ENCODE measurements at regions not wholly inside any gene's neighbourhood (a gene's known extent, or its start where the extent isn't known, plus 50 kb on each side); places are given as distances from the start of the nearest gene placed in this dataset.
A peak's percentile ranks its signal among the peaks of the same experiment; 100 is the strongest.

- DNase-seq (no peak), ATAC-seq (ENCODE audit: low read depth in 2 of 2) (no peak)
- Mint-ChIP-seq H3K27ac (peak overlapping the region in 1 of 6 donors; percentile 87), H3K9me3 (peaks cover 0 to 5% (median 0%) of the 10 kb centered on the region in 7 donors), H3K4me3 (no peak overlapping the region), H3K27me3 (no peaks in the 10 kb centered on the region), H3K36me3 (no peaks in the 10 kb centered on the region), H3K4me1 (peaks cover 10 to 18% (median 17%) of the 10 kb centered on the region in 3 donors)
Observed at GRCh38 chr1:185594786-185595410, 139.3 kb upstream of the HMCN1 start.

DNA sequence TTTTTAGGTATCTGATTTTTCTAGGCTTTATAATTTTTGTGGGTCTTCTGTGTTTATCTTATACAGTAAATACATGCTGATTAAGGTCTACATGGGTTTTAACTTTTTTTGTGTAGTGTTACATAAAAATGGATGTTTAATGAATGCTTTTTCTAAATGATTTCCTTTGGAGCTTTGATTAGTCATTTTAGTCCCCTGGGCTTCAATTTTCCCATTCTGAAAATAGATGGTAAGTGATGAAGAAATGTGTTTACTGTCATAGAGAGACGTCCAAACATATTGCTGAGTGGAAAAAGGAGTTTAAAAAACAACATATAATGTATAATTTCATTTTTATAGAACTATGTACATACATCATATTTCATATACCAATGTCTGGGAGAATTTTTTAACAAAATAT, 140.9 kb upstream of the HMCN1 start:
- Mint-ChIP-seq H3K4me3 (no peak overlapping the region), H3K36me3 (no peaks in the 10 kb centered on the region), H3K27ac (no peak overlapping the region), H3K4me1 (peaks cover 4 to 11% (median 11%) of the 10 kb centered on the region in 3 donors), H3K27me3 (no peaks in the 10 kb centered on the region), H3K9me3 (peaks cover 0 to 5% (median 0%) of the 10 kb centered on the region in 7 donors)
- DNase-seq (no peak), ATAC-seq (ENCODE audit: low read depth in 2 of 2) (no peak)

- no peak overlapping the region for H3K27ac Mint-ChIP-seq
Observed at GRCh38 chr1:185585770-185586169, 148.4 kb upstream of the HMCN1 start.

GRCh38 chr1:185581961-185582725, 152.0 kb upstream of the HMCN1 start:
- ATAC-seq (ENCODE audit: low read depth in 2 of 2), result no peak
- Mint-ChIP-seq H3K36me3 (peaks cover 17 to 46% of the 10 kb centered on the region in 2 donors), H3K9me3 (peaks cover 9 to 78% (median 56%) of the 10 kb centered on the region in 7 donors), H3K4me3 (no peak overlapping the region), H3K27me3 (peaks cover 13 to 43% (median 38%) of the 10 kb centered on the region in 3 donors), H3K27ac (no peak overlapping the region), H3K4me1 (no peaks in the 10 kb centered on the region)
- DNase-seq, result no peak

More at GRCh38 chr1:185585770-185586169, 148.4 kb upstream of the HMCN1 start:
- Mint-ChIP-seq H3K27me3 (peaks cover 13 to 39% (median 38%) of the 10 kb centered on the region in 3 donors), H3K36me3 (peaks cover 17 to 32% of the 10 kb centered on the region in 2 donors), H3K4me1 (no peaks in the 10 kb centered on the region), H3K4me3 (no peak overlapping the region), H3K9me3 (peaks cover 1 to 42% (median 26%) of the 10 kb centered on the region in 7 donors)
- DNase-seq, result no peak
- ATAC-seq (ENCODE audit: low read depth in 2 of 2), result no peak

DNA sequence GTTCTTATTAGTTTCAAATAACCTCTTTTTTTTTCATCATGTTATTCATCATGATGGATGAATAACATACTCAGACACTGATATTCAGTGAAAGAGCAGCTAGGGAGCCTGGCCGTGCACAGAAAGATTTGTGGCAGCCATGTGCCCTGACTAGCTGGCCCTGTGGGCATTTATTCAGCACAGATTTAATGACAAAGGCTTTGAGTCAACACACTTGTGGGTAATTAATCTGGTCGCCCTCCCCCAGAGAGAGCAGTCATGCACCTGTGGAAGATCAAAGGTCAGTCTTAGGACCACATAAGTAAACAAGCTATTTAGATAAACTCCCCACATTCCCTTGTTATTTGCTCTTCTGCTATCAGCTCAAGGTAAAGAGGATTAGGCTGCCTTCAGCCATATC, 153.2 kb upstream of the HMCN1 start:
- no peak overlapping the region for H3K4me3 Mint-ChIP-seq
- peaks cover 9 to 80% (median 56%) of the 10 kb centered on the region in 7 donors for H3K9me3 Mint-ChIP-seq
- no peaks in the 10 kb centered on the region for H3K4me1 Mint-ChIP-seq
- no peak for DNase-seq
- no peak overlapping the region for H3K27ac Mint-ChIP-seq
- peaks cover 13 to 39% (median 33%) of the 10 kb centered on the region in 3 donors for H3K27me3 Mint-ChIP-seq
- no peak for ATAC-seq (ENCODE audit: low read depth in 2 of 2)
- peaks cover 17 to 41% of the 10 kb centered on the region in 2 donors for H3K36me3 Mint-ChIP-seq

DNA sequence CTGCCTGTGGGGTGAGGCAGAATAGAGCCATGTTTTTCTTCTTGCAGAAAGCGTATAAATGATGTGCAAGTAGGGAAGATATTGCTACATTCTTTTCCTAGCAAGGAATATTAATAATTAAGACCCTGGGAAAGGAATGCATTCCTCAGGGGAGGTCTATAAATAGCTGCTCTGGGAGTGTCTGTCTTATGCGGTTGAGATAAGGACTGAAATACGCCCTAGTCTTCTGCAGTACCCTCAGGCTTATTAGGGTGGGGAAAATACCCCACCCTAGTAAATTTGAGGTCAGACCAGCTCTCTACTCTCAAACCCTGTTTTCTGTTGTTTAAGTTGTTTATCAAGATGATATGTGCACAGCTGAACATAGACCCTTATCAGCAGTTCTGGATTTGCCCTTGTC, 155.9 kb upstream of the HMCN1 start:
- H3K4me1 Mint-ChIP-seq, result peaks cover 11 to 14% (median 12%) of the 10 kb centered on the region in 3 donors
- no peak for DNase-seq
- H3K9me3 Mint-ChIP-seq, result peaks cover 9 to 62% (median 47%) of the 10 kb centered on the region in 7 donors
- no peak for ATAC-seq (ENCODE audit: low read depth in 2 of 2)
- peak overlapping the region in 1 of 6 donors; percentile 72 for H3K27ac Mint-ChIP-seq
- peaks cover 8 to 36% of the 10 kb centered on the region in 2 donors for H3K36me3 Mint-ChIP-seq
- peaks cover 9 to 26% (median 17%) of the 10 kb centered on the region in 3 donors for H3K27me3 Mint-ChIP-seq
- H3K4me3 Mint-ChIP-seq, result no peak overlapping the region

GRCh38 chr1:185574139-185574875, 159.9 kb upstream of the HMCN1 start:
- DNase-seq (no peak), ATAC-seq (ENCODE audit: low read depth in 2 of 2) (no peak)
- H3K4me1 Mint-ChIP-seq, result peaks cover 13 to 15% (median 14%) of the 10 kb centered on the region in 3 donors
- peak overlapping the region in 1 of 8 donors; percentile 17 for H3K4me3 Mint-ChIP-seq
- H3K36me3 Mint-ChIP-seq, result peaks cover 0 to 8% of the 10 kb centered on the region in 2 donors
- no peak overlapping the region for H3K27ac Mint-ChIP-seq
- no peaks in the 10 kb centered on the region for H3K27me3 Mint-ChIP-seq
- H3K9me3 Mint-ChIP-seq, result peaks cover 5 to 24% (median 17%) of the 10 kb centered on the region in 7 donors

DNA sequence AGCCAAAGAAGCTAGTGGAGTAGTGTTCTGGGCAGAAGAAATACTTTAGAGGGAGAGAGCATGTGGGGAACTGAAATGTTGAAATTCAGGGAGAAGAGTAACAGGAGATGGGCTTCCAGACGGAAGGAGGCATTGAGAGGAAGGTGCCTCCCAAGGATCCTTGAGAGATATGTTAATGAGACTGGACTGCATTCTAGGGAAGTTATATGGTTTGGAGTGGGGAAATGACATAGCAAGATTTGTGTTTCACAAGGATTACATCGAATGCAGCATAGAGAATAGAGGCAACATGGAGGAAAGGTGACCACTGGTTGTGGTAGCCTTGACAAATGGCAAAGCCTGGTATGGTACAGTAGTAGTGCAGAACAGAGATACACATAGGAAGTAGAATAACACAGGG, 160.5 kb upstream of the HMCN1 start:
- DNase-seq, result no peak
- Mint-ChIP-seq H3K4me3 (no peak overlapping the region), H3K4me1 (peaks cover 13 to 15% (median 14%) of the 10 kb centered on the region in 3 donors), H3K27me3 (no peaks in the 10 kb centered on the region), H3K36me3 (peaks cover 0 to 4% of the 10 kb centered on the region in 2 donors), H3K9me3 (peaks cover 2 to 18% (median 12%) of the 10 kb centered on the region in 7 donors), H3K27ac (peak overlapping the region in 1 of 6 donors; percentile 34)
- ATAC-seq (ENCODE audit: low read depth in 2 of 2), result no peak

DNA sequence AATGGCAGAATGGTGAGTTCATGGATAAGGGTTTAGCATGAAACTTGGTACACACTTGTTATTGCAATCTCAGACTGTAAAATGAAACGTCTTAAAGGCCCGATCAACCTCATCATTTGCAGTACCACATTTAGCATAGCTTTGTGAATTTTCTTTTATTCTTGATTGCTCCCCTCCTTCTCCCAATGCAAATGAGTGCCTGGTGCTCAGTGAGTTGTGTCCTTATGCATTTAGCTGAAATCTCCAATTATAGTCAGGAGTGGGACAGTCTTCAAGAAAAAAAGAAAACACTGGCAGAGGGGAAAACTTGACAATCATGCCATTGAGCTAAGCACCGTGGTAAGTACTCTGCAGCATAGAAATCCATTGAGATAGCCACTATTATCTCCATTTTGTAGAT, 161.0 kb upstream of the HMCN1 start:
- no peaks in the 10 kb centered on the region for H3K36me3 Mint-ChIP-seq
- H3K27me3 Mint-ChIP-seq, result no peaks in the 10 kb centered on the region
- no peak for ATAC-seq (ENCODE audit: low read depth in 2 of 2)
- peaks cover 0 to 13% (median 8%) of the 10 kb centered on the region in 7 donors for H3K9me3 Mint-ChIP-seq
- no peak overlapping the region for H3K27ac Mint-ChIP-seq
- H3K4me1 Mint-ChIP-seq, result peaks cover 13 to 19% (median 14%) of the 10 kb centered on the region in 3 donors
- no peak overlapping the region for H3K4me3 Mint-ChIP-seq
- no peak for DNase-seq

DNA sequence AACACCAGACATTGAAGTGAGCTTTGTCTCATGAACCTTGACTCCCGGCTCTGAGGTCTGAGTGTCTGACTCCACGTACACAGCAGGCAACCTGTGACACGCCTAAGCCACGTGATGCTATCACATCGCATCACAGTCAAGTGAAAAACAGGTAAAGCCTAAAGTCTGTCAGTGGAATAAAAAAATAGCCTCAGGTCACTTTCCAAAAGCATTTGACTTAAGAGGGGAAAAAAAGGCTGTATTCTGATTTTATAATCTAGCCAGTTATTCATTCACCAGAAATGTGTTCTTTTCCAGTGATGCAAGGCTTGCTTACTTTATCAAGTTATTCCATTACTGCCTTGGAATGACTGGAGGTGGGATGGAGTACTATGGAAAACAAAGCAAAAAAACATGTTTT, 163.2 kb upstream of the HMCN1 start:
- DNase-seq (no peak), ATAC-seq (ENCODE audit: low read depth in 2 of 2) (no peak)
- no peaks in the 10 kb centered on the region for H3K36me3 Mint-ChIP-seq
- no peak overlapping the region for H3K4me3 Mint-ChIP-seq
- peaks cover 27 to 41% (median 36%) of the 10 kb centered on the region in 3 donors for H3K4me1 Mint-ChIP-seq
- H3K27me3 Mint-ChIP-seq, result no peaks in the 10 kb centered on the region
- H3K27ac Mint-ChIP-seq, result no peak overlapping the region
- H3K9me3 Mint-ChIP-seq, result no peaks in the 10 kb centered on the region

GRCh38 chr1:185568155-185569123, 165.8 kb upstream of the HMCN1 start:
- no peak for ATAC-seq (ENCODE audit: low read depth in 2 of 2)
- Mint-ChIP-seq H3K4me3 (no peak overlapping the region), H3K4me1 (peaks cover 19 to 32% (median 30%) of the 10 kb centered on the region in 3 donors), H3K36me3 (no peaks in the 10 kb centered on the region), H3K9me3 (peaks cover 0 to 2% (median 0%) of the 10 kb centered on the region in 7 donors), H3K27me3 (no peaks in the 10 kb centered on the region), H3K27ac (peak overlapping the region; percentile 20 to 99 (median 91))
- no peak for DNase-seq

DNA sequence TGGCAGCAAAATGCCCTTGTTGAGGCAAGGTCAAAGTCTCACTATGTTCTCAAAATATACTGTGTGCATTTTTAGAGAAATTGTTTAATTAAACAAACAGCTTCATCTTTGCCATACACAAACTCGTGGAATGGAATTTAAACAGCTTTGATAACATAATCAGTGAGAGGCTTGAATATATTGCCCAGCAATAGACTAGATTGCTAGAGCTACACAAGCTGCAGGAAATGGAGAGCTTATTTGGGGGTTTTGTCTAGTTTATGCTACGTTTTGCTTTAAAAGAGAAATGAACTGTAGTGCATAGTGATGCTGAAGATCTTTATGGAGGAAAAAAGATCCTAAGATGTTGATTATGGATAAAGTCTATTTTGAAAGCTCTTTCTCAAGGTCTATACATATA, 166.8 kb upstream of the HMCN1 start:
- Mint-ChIP-seq H3K27me3 (no peaks in the 10 kb centered on the region), H3K4me1 (peaks cover 16 to 29% (median 25%) of the 10 kb centered on the region in 3 donors), H3K36me3 (no peaks in the 10 kb centered on the region), H3K9me3 (peaks cover 0 to 2% (median 0%) of the 10 kb centered on the region in 7 donors), H3K27ac (peak overlapping the region; percentile 84 to 99 (median 94)), H3K4me3 (peak overlapping the region in 6 of 8 donors; percentile 7 to 70 (median 52))
- ATAC-seq (ENCODE audit: low read depth in 2 of 2), result peak; percentile 29 to 41
- no peak for DNase-seq

Measured in naive B cell (primary cell).